ENCODE measurements at regions not wholly inside any gene's neighbourhood (a gene's known extent, or its start where the extent isn't known, plus 50 kb on each side); places are given as distances from the start of the nearest gene placed in this dataset.

DNA sequence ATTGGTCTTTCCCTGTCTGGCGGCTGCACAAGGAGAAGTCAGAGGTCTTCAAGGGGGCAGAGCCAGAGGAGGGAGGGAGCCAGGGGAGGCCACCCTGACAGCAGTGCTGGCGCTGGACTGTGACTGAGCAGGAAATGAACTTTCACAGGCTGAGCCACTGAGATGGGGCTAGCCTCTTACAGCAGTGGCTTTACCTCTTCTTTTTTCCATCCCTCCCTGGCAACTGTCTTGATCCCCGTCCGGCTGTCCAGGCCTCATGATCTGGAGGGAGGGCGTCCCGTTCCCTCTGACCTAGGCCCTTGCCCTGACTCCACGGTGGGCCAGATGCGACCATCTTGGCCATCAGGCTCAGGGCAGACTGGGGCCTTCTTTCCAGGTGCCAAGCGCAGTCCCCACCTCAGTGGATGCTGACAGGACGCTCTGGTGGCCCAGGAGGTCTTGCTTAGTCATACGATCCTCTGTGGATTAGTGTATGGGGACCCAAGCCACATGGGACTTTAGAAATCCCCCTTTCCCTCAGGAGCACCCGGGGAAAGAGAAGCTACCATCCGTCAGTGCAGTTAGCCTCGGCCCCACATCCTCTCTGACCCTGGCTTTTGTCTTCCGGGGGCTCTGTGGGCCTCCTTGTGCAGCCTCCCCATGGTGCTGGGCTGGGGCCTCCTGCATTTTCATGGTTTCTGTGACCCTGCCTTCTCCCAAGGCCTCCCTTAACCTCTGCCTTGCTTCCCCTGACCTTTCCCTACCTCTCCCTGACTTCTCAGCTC is 57.4 kb upstream of the CCDC167 start:
- no peak for DNase-seq (ENCODE audit: low read depth)

DNA sequence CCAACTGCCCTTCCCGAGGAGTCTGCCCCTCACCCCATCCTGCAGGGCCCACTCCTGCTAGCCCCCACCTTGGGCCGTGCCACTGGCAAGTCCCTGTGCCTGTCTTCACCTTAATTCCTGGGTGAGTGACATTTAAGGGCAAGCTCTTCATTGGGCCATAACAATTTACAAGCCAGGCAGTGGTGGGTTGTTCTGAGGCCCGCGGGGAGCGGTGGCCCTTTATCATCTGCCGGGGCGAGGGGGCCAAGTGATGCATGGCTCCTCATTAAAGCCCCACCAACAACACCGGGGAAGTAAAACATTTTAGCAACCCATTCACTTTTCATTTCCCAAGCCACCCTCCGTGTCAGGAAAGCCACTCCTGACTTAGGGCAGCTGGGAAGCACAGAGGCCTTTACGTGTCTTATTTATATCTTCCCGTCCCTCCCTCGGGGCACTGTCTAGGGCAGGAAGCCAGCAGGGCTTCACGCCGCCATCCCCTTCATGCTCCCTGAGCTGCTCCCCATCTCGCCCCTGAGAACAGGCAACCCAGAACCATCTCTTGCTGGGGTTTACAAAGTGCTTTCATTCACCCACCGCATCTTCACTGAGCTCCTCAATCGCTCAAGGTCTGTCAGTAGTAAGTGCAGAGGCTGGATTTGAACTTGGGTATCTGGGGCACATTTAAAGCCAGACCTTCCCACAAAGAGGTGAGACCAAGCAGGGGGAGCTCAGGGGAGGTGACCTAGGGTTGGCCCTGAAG is 55.5 kb upstream of the CCDC167 start:
- no peak for DNase-seq (ENCODE audit: low read depth)

DNA sequence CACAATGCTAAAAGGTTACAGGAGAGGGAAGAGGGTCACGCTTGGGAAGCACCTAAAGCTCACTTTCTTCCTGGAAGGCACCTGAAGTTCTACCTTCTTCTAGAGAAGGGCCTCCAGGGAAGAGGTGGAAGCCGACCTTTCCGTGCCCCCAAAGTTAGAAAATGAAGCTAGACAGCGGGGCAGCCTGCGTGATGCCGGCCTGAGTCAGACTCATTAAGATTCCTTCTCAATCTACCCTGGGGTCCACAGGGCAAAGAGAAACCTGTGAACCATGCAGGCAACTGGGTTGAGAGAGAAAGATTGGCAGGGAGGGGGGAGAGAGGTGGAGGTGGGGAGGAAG is 54.8 kb upstream of the CCDC167 start:
- no peak for DNase-seq (ENCODE audit: low read depth)

GRCh38 chr6:37552267-37552666 is 52.6 kb upstream of the CCDC167 start:
- DNase-seq (ENCODE audit: low read depth): no peak

DNA sequence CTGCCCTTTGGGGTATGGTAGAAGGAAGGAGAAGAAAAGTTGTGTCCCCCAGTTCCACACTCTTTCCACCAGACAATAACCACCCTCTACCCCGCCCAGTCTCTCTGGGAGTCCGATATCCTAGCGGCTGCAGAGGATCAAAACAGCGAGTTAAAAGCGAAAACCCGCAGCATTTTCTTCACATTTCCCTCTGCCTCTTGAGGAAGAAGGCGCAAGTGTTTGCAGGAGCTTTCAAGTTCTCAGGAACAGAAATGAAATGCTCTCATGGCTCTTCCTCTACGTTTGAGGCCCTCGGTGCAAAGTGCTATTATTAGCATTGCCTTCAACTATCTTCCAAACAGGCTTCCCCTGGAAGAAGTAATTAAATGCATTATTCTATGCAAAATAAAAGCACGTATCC is 52.2 kb upstream of the CCDC167 start:
- no peak for DNase-seq (ENCODE audit: low read depth)

DNA sequence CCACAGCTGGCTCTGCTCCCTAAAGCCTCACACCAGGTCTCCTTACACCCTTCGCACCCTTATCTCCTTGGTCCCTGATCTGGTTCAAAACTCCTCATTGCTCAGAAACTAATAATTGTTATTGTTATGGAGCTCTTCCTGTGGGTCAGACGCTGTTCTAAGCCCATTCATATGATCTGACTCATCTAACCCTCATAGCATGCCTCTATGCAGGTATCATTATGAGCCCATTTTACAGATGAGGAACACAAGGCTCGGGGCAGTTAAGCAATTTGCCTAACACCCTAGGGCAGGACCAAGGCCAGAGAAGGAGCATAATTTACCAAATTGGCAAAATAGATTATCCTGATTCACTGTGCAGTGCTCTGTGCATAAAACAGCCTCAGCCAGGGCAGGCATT is 51.8 kb upstream of the CCDC167 start:
- DNase-seq (ENCODE audit: low read depth): no peak

- no peak for DNase-seq (ENCODE audit: low read depth)
Measured at GRCh38 chr6:37551002-37551401, 51.3 kb upstream of the CCDC167 start.

DNA sequence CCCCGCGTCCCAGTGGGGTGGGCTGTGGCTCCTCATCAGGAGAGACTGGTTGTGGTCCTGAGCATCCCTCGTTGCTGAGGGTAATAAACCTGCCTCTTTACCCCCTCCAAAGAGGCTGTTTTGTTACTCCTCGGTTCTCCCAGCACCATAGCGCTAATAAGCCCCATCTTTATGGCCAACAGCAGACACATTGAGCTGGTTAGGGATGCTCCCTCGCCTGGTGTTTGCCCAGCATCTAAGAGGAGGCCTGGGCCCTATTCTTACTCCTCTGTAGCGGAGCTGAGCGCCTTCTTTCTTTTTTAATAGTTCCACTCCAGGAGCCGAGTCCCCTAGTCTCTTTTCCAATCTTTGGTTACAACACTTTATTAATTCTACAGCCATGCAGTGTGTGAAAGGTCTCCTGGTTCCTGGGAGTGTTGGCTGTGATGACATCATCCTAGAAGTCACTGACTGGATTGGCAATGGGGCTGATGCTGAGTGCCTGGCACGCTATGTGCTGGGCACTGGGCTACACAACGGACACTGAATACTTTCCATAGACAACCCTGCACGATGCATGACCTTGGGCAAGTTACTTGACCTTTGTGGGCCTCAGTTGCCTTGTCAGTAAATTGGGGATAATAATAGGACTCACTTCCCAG is 50.6 kb upstream of the CCDC167 start:
- no peak for DNase-seq (ENCODE audit: low read depth)

- no peak for DNase-seq (ENCODE audit: low read depth)
Measured at GRCh38 chr6:37549558-37549957, 49.9 kb upstream of the CCDC167 start.

All from GM04504 (cell line).